ENCODE measurements at regions not wholly inside any gene's neighbourhood (a gene's known extent, or its start where the extent isn't known, plus 50 kb on each side); places are given as distances from the start of the nearest gene placed in this dataset.
"Not testable (repeated sequence)": the region's sequence is repeated elsewhere in the genome, so short reads cannot be mapped to it uniquely, and the experiment has no call there.

DNA sequence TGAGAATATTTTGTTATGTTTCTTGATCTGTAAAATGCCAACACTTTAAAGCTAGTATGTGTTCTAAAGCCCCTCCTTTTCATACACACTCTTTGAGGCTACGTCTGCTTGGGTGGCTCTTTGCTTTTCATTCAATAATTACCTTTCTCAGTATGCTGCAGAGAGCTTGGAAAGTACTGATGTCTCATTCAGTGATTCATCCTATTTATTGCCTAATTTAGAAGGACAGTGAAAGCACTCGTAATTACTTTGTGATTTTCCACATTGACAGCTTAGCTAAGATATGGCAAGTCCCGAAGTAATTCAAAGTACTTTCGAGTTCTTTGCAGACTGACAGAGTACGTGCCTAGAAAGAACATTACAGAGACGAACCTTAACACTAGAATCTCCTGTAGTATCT lies 57.2 kb downstream of the BMP15 start:
- no peak overlapping the region for H3K27ac ChIP-seq
- H3K9ac ChIP-seq: no peak overlapping the region
- no peak overlapping the region for H2AFZ ChIP-seq (ENCODE audit: low read depth)
- no peaks in the 10 kb centered on the region for H3K27me3 ChIP-seq (ENCODE audit: insufficient read depth, low read depth)
- no peaks in the 10 kb centered on the region for H3K4me1 ChIP-seq (ENCODE audit: low read depth, poor library complexity, severe bottlenecking)
- H3K79me2 ChIP-seq (ENCODE audit: insufficient read depth, low read depth): no peaks in the 10 kb centered on the region
- H3K4me3 ChIP-seq (IDR thresholded peaks at IDR 0.05; ENCODE audit: insufficient read depth, low read depth, low read length): no peak overlapping the region
- H3K4me2 ChIP-seq: no peak overlapping the region
- TF ChIP-seq, protein P1, sequence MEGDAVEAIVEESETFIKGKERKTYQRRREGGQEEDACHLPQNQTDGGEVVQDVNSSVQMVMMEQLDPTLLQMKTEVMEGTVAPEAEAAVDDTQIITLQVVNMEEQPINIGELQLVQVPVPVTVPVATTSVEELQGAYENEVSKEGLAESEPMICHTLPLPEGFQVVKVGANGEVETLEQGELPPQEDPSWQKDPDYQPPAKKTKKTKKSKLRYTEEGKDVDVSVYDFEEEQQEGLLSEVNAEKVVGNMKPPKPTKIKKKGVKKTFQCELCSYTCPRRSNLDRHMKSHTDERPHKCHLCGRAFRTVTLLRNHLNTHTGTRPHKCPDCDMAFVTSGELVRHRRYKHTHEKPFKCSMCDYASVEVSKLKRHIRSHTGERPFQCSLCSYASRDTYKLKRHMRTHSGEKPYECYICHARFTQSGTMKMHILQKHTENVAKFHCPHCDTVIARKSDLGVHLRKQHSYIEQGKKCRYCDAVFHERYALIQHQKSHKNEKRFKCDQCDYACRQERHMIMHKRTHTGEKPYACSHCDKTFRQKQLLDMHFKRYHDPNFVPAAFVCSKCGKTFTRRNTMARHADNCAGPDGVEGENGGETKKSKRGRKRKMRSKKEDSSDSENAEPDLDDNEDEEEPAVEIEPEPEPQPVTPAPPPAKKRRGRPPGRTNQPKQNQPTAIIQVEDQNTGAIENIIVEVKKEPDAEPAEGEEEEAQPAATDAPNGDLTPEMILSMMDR (conservative IDR thresholded peaks at IDR 0.05; ENCODE audit: low read depth, low read length): no peak
- H4K20me1 ChIP-seq (ENCODE audit: insufficient read depth): no peaks in the 10 kb centered on the region
- no peaks in the 10 kb centered on the region for H3K36me3 ChIP-seq (ENCODE audit: insufficient read depth)

DNA sequence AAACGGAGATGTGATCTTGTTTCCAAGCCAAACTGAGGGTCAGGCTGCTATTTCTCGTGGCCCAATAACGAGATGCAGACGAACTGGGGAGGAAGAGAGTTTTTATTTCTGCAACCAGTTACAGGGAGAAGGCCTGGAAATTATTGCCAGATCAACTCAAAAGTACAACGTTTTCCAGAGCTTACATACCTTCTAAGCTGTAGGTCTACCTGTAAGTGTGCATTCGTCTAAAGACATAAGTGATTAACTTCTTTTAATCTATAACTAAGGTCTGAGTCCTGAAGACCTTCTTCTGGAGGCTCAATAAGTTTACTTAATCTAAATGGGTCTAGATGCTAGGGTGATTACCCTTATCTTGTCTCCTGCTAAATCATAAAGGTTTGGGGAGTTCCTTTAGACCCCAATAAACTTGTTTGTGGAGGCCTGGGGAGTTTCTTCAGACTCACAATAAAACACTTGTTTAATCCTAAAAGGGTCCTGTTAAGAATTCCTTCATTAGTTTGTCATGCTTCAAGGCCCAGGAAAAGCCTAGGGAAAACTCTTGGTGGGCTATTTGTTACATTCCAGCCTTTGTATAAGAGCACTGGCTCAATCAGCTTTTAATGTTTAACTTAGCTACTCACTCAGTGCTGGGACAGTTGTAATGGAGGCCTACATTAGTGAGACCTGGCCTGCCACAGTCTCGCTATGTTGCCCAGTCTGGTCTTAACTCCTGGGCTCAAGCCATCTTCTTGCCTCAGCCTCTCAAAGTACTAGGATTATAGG lies 58.5 kb downstream of the BMP15 start:
- not testable (repeated sequence) for H3K36me3 ChIP-seq (ENCODE audit: insufficient read depth); H3K9ac ChIP-seq; H3K4me3 ChIP-seq (IDR thresholded peaks at IDR 0.05; ENCODE audit: insufficient read depth, low read depth, low read length); H3K27me3 ChIP-seq (ENCODE audit: insufficient read depth, low read depth); H3K79me2 ChIP-seq (ENCODE audit: insufficient read depth, low read depth); H3K4me1 ChIP-seq (ENCODE audit: low read depth, poor library complexity, severe bottlenecking); H3K4me2 ChIP-seq; H2AFZ ChIP-seq (ENCODE audit: low read depth); H4K20me1 ChIP-seq (ENCODE audit: insufficient read depth); H3K27ac ChIP-seq

DNA sequence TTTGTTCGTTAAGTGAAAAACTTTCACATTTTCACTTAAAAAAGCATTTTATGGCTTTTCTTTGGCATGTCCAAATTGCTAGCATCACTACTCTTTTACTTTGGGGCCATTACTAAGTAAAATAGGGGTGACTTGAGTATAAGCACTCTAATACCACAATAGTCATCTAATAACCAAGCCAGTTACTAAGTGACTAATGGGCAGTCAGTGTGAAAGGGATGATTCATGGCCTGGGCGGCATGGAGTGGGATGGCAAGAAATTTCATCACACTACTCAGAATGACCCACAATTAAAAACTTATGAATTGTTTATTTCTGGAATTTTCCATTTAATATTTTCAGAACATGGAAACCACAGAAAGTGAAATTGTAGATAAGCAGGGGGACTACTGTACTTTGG lies 60.9 kb downstream of the BMP15 start:
- Histone ChIP-seq H3K4me3 (IDR thresholded peaks at IDR 0.05; ENCODE audit: insufficient read depth, low read depth, low read length) (no peak overlapping the region), H3K4me1 (ENCODE audit: low read depth, poor library complexity, severe bottlenecking) (no peaks in the 10 kb centered on the region), H3K27me3 (ENCODE audit: insufficient read depth, low read depth) (no peaks in the 10 kb centered on the region), H4K20me1 (ENCODE audit: insufficient read depth) (no peaks in the 10 kb centered on the region), H2AFZ (ENCODE audit: low read depth) (no peak overlapping the region), H3K4me2 (no peak overlapping the region), H3K79me2 (ENCODE audit: insufficient read depth, low read depth) (no peaks in the 10 kb centered on the region), H3K36me3 (ENCODE audit: insufficient read depth) (no peaks in the 10 kb centered on the region), H3K27ac (no peak overlapping the region), H3K9ac (no peak overlapping the region)
- TF ChIP-seq, protein P1 (conservative IDR thresholded peaks at IDR 0.05; ENCODE audit: low read depth, low read length): no peak

DNA sequence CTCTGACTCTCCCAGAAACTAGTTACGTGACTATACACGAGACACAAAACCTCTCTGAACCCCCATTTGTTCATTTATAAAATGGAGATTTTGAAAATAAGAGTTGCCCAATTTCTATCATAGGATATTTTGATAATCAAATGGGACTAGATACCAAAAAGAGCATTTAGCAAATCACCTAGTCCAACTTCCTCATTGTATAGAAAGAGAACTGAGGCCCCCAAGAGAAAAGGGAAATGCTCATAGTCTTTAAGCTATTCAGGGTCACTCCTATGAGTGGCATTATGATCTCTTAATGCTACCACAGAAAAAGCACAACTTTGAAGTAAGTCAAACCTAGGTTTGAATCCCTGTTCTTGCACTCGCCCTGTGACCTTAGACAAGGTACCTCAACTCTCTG lies 62.7 kb downstream of the BMP15 start:
- Histone ChIP-seq H3K4me1 (ENCODE audit: low read depth, poor library complexity, severe bottlenecking) (no peaks in the 10 kb centered on the region), H3K79me2 (ENCODE audit: insufficient read depth, low read depth) (no peaks in the 10 kb centered on the region), H3K27me3 (ENCODE audit: insufficient read depth, low read depth) (no peaks in the 10 kb centered on the region), H3K27ac (no peak overlapping the region), H3K36me3 (ENCODE audit: insufficient read depth) (no peaks in the 10 kb centered on the region), H2AFZ (ENCODE audit: low read depth) (no peak overlapping the region), H3K4me2 (no peak overlapping the region), H4K20me1 (ENCODE audit: insufficient read depth) (no peaks in the 10 kb centered on the region), H3K9ac (no peak overlapping the region), H3K4me3 (IDR thresholded peaks at IDR 0.05; ENCODE audit: insufficient read depth, low read depth, low read length) (no peak overlapping the region)
- TF ChIP-seq, protein P1 (conservative IDR thresholded peaks at IDR 0.05; ENCODE audit: low read depth, low read length): no peak

DNA sequence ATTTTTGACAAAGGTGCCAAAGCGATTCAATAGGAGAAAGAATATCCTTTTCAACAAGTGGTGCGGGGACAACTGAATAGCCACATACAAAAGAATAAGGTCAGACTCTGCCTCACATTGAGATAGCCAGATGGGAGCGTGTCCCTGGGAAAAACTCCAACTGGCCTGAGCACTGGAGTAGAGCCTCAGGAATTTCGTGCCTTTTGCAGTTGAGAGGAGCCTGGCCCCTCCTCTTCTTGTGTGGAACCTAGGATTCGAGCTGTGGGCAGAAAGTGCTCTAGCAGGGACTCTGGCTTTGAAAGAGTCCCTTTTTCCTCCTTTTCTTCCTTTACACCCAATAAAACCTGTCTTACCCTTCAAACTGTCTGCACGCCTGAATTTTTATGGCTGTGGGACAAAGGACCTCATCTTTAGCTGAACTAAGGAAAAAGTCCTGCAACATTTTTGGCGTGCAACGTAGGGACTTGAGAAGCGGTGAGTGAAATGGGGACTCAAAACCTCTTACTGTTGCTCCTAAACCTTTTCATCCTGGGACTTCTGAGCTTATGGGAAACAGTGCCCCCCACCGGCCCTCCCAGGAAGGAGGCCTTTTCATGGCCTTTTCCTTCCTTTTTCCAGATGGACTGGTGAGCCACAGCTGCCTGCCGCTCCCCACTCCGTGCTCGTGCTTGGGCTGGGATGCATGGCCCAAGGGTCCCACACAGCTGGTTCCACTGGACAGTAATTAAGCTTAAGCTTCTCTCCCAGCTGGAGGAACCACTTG lies 68.6 kb downstream of the BMP15 start:
- H3K36me3 ChIP-seq (ENCODE audit: insufficient read depth): no peaks in the 10 kb centered on the region
- no peak overlapping the region for H3K9ac ChIP-seq
- TF ChIP-seq, protein P1 (conservative IDR thresholded peaks at IDR 0.05; ENCODE audit: low read depth, low read length): no peak
- no peaks in the 10 kb centered on the region for H4K20me1 ChIP-seq (ENCODE audit: insufficient read depth)
- no peaks in the 10 kb centered on the region for H3K79me2 ChIP-seq (ENCODE audit: insufficient read depth, low read depth)
- H3K27ac ChIP-seq: no peak overlapping the region
- H3K4me1 ChIP-seq (ENCODE audit: low read depth, poor library complexity, severe bottlenecking): no peaks in the 10 kb centered on the region
- H3K4me2 ChIP-seq: no peak overlapping the region
- H3K4me3 ChIP-seq (IDR thresholded peaks at IDR 0.05; ENCODE audit: insufficient read depth, low read depth, low read length): no peak overlapping the region
- H3K27me3 ChIP-seq (ENCODE audit: insufficient read depth, low read depth): no peaks in the 10 kb centered on the region
- H2AFZ ChIP-seq (ENCODE audit: low read depth): no peak overlapping the region
